ENCODE measurements at regions not wholly inside any gene's neighbourhood (a gene's known extent, or its start where the extent isn't known, plus 50 kb on each side); places are given as distances from the start of the nearest gene placed in this dataset.
"Not testable (repeated sequence)": the region's sequence is repeated elsewhere in the genome, so short reads cannot be mapped to it uniquely, and the experiment has no call there.

GRCh38 chr1:166673722-166674121 is 165.6 kb upstream of the POGK start:
- intact Hi-C loops (cut with DNase I): no loop called here
- WGBS, 2 donors: 58 to 81% methylated on average over 2 of the region's 2 CpGs
- no peak overlapping the region for H3K27ac ChIP-seq
- no peak for DNase-seq
- no peaks in the 10 kb centered on the region for H3K27me3 ChIP-seq
- no peaks in the 10 kb centered on the region for H3K9me3 ChIP-seq
- no peaks in the 10 kb centered on the region for H3K4me1 ChIP-seq
- no peak overlapping the region for H3K4me3 ChIP-seq
- no peak for TF ChIP-seq POLR2A (IDR thresholded peaks at IDR 0.05)
- H3K36me3 ChIP-seq: no peaks in the 10 kb centered on the region

GRCh38 chr1:166675213-166675612 is 164.1 kb upstream of the POGK start:
- no peak for TF ChIP-seq CTCF (IDR thresholded peaks at IDR 0.05)
- TF ChIP-seq POLR2A (IDR thresholded peaks at IDR 0.05): no peak
- no peak for TF ChIP-seq POLR2AphosphoS5 (IDR thresholded peaks at IDR 0.05)
- no peak for TF ChIP-seq EP300 (IDR thresholded peaks at IDR 0.05)
- no peaks in the 10 kb centered on the region for H3K4me1 ChIP-seq
- no peaks in the 10 kb centered on the region for H3K9me3 ChIP-seq
- no peak overlapping the region for H3K4me3 ChIP-seq
- WGBS, 2 donors: 78 to 80% methylated on average over 5 of the region's 5 CpGs
- H3K36me3 ChIP-seq: no peaks in the 10 kb centered on the region
- intact Hi-C loops (cut with DNase I): no loop called here
- no peaks in the 10 kb centered on the region for H3K27me3 ChIP-seq
- DNase-seq: no peak
- H3K27ac ChIP-seq: no peak overlapping the region

GRCh38 chr1:166676981-166677380 is 162.3 kb upstream of the POGK start:
- H3K9me3 ChIP-seq: no peaks in the 10 kb centered on the region
- H3K4me1 ChIP-seq: no peaks in the 10 kb centered on the region
- no peak overlapping the region for H3K27ac ChIP-seq
- H3K36me3 ChIP-seq: no peaks in the 10 kb centered on the region
- H3K4me3 ChIP-seq: no peak overlapping the region
- TF ChIP-seq POLR2A (IDR thresholded peaks at IDR 0.05): no peak
- TF ChIP-seq POLR2AphosphoS5 (IDR thresholded peaks at IDR 0.05): no peak
- TF ChIP-seq CTCF (IDR thresholded peaks at IDR 0.05): no peak
- no peak for TF ChIP-seq EP300 (IDR thresholded peaks at IDR 0.05)
- intact Hi-C loops (cut with DNase I): no loop called here
- no peaks in the 10 kb centered on the region for H3K27me3 ChIP-seq
- no peak for DNase-seq

GRCh38 chr1:166679369-166679768 is 159.9 kb upstream of the POGK start:
- 75 to 89% methylated on average over 1 of the region's 1 CpG for WGBS, 2 donors
- Histone ChIP-seq H3K9me3 (no peaks in the 10 kb centered on the region), H3K4me1 (no peaks in the 10 kb centered on the region), H3K27me3 (no peaks in the 10 kb centered on the region), H3K36me3 (no peaks in the 10 kb centered on the region), H3K4me3 (no peak overlapping the region), H3K27ac (no peak overlapping the region)
- DNase-seq: no peak
- intact Hi-C loops (cut with DNase I): no loop called here
- no peak for TF ChIP-seq POLR2AphosphoS5 (IDR thresholded peaks at IDR 0.05)

- H3K27ac ChIP-seq: no peak overlapping the region
- H3K36me3 ChIP-seq: no peaks in the 10 kb centered on the region
- H3K9me3 ChIP-seq: no peaks in the 10 kb centered on the region
- H3K27me3 ChIP-seq: no peaks in the 10 kb centered on the region
- TF ChIP-seq EP300 (IDR thresholded peaks at IDR 0.05): no peak
- TF ChIP-seq POLR2AphosphoS5 (IDR thresholded peaks at IDR 0.05): no peak
- TF ChIP-seq POLR2A (IDR thresholded peaks at IDR 0.05): no peak
- TF ChIP-seq CTCF (IDR thresholded peaks at IDR 0.05): no peak
- 88 to 95% methylated on average over 1 of the region's 1 CpG for WGBS, 2 donors
- no peaks in the 10 kb centered on the region for H3K4me1 ChIP-seq
- intact Hi-C loops (cut with DNase I): no loop called here
- no peak overlapping the region for H3K4me3 ChIP-seq
- DNase-seq: no peak
Measured at GRCh38 chr1:166682588-166682987, 156.7 kb upstream of the POGK start.

- H3K9me3 ChIP-seq; H3K36me3 ChIP-seq; H3K4me1 ChIP-seq; H3K4me3 ChIP-seq; H3K27me3 ChIP-seq; DNase-seq; intact Hi-C loops (cut with DNase I); H3K27ac ChIP-seq: not testable (repeated sequence)
Measured at GRCh38 chr1:166684669-166685068, 154.6 kb upstream of the POGK start.
